PC-3 (cell line): ENCODE measurements at regions not wholly inside any gene's neighbourhood (a gene's known extent, or its start where the extent isn't known, plus 50 kb on each side); places are given as distances from the start of the nearest gene placed in this dataset.

ENCODE experiments used
- ATAC-seq: fragments of 200-7000 bp; cut with Tn5 transposase; 2 replicates; pipeline ENCODE4 v1.9.1; 2020; ENCODE audit warnings: mild to moderate bottlenecking, moderate library complexity
- BruUV-seq: library from RNA; stranded (reverse); fragments of 400-500 nt; replicated peaks from 2 replicates; lab custom pipeline; 2021; lab: Mats Ljungman, UMichigan
- CTCF ChIA-PET: fragments of 300-600 bp; sonication (Branson Sonifier 250); formaldehyde crosslinking; loops from one replicate; lab custom pipeline; 2022; ENCODE audit warnings: antibody characterized with exemption; lab: Charles Lee
- POLR2A ChIA-PET: fragments of 300-600 bp; sonication (Branson Sonifier 250); formaldehyde crosslinking; loops from one replicate; lab custom pipeline; 2022; ENCODE audit warnings: antibody characterized with exemption; ENCODE audit not compliant: unreplicated experiment; lab: Charles Lee
- DNase-seq: peaks from one replicate; pipeline ENCODE4 v3.0.0-alpha.2; 2015
- H2AFZ ChIP-seq: fragments of 300-600 bp; sonication (generic); 2 replicates; pipeline ENCODE4 v1.6.0; 2016; ENCODE audit warnings: antibody characterized with exemption, low read length
- H3F3A ChIP-seq: fragments of 300-600 bp; sonication (generic); one replicate; pipeline ENCODE4 v1.6.0; 2017; ENCODE audit warnings: antibody characterized with exemption, low read length, control low read depth, mild to moderate bottlenecking; ENCODE audit not compliant: unreplicated experiment
- H3K27ac ChIP-seq: fragments of 300-600 bp; sonication (generic); 2 replicates; pipeline ENCODE4 v1.5.1; 2016; ENCODE audit warnings: mild to moderate bottlenecking, low read length
- H3K27me3 ChIP-seq: fragments of 300-600 bp; sonication (generic); 2 replicates; pipeline ENCODE4 v1.6.1; 2016; ENCODE audit warnings: low read length, mixed read lengths
- H3K36me3 ChIP-seq: fragments of 300-600 bp; sonication (generic); 2 replicates; pipeline ENCODE4 v1.6.1; 2016; ENCODE audit warnings: low read depth, mixed run types, low read length, mixed read lengths
- H3K4me1 ChIP-seq: fragments of 300-600 bp; sonication (generic); 2 replicates; pipeline ENCODE4 v1.5.1; 2016; ENCODE audit warnings: low read length; ENCODE audit not compliant: insufficient read depth
- H3K4me2 ChIP-seq: fragments of 300-600 bp; sonication (generic); 2 replicates; pipeline ENCODE4 v1.6.0; 2016; ENCODE audit warnings: low read length
- H3K4me3 ChIP-seq: fragments of 300-600 bp; sonication (generic); 2 replicates; pipeline ENCODE4 v1.5.1; 2016; ENCODE audit warnings: mild to moderate bottlenecking, low read length, mixed read lengths
- H3K79me2 ChIP-seq: fragments of 300-600 bp; sonication (generic); 2 replicates; pipeline ENCODE4 v1.6.1; 2017; ENCODE audit warnings: low read length, mixed read lengths
- H3K9ac ChIP-seq: fragments of 300-600 bp; sonication (generic); 2 replicates; pipeline ENCODE4 v1.6.0; 2016; ENCODE audit warnings: mild to moderate bottlenecking, low read length
- H3K9me2 ChIP-seq: fragments of 300-600 bp; sonication (generic); replicated peaks from 2 replicates; pipeline ENCODE4 v1.6.1; 2016; ENCODE audit warnings: mixed run types, low read length, mixed read lengths
- H3K9me3 ChIP-seq: fragments of 300-600 bp; sonication (generic); 2 replicates; pipeline ENCODE4 v1.6.1; 2016; ENCODE audit warnings: low read length, mixed read lengths
- H4K20me1 ChIP-seq: fragments of 300-600 bp; sonication (generic); 2 replicates; pipeline ENCODE4 v1.6.1; 2016; ENCODE audit warnings: low read length, mixed read lengths
- EZH2 ChIP-seq: fragments of 300-600 bp; sonication (generic); IDR thresholded peaks from one replicate; pipeline ENCODE4 v1.6.1; 2017; ENCODE audit warnings: antibody characterized with exemption, mild to moderate bottlenecking, low read length; ENCODE audit not compliant: unreplicated experiment
- EZH2phosphoT487 ChIP-seq: fragments of 300-600 bp; sonication (generic); IDR thresholded peaks from 2 replicates; pipeline ENCODE4 v1.6.1; 2018; ENCODE audit warnings: mild to moderate bottlenecking, antibody characterized with exemption, low read length, borderline replicate concordance
- intact Hi-C: fragments of 100-400 bp; cut with micrococcal nuclease; formaldehyde crosslinking; loops from 2 replicates; pipeline ENCODE4 v1.9.0; 2023
- TF ChIP-seq, protein P1 (sequence below): fragments of 300-600 bp; sonication (generic); conservative IDR thresholded peaks from 2 replicates; pipeline ENCODE4 v1.5.1; 2017; ENCODE audit warnings: antibody characterized with exemption, low read depth, mild to moderate bottlenecking, low read length

DNA sequence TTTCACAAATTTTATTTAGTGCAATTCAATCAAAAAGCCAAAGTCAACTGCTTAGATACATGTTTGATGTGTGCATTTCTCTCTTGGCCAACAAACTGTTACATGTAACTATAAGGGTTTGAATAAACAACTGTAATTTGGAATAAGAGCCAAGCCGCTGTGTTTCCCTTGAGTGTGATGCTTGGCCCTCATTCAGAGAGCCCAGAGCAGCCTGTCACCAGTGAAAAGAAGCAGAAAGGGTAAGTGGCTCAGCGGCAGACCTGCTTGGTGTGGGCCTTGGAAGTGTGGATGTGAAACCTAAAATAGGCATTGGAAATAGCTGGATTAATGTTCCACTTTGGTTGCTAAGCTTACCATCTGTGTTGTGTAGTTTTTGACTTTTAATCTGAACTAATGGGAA is 924.6 kb downstream of the OLFM4 start:
- no peaks in the 10 kb centered on the region for H3K9me2 ChIP-seq
- no peaks in the 10 kb centered on the region for H3F3A ChIP-seq
- H4K20me1 ChIP-seq = no peaks in the 10 kb centered on the region
- H3K27ac ChIP-seq = no peak overlapping the region
- no peak overlapping the region for H2AFZ ChIP-seq
- intact Hi-C loops = no loop called here
- no peak for ATAC-seq
- no peaks in the 10 kb centered on the region for H3K79me2 ChIP-seq
- BruUV-seq = no TSS peak
- no peak overlapping the region for H3K4me3 ChIP-seq
- no peak overlapping the region for H3K4me2 ChIP-seq
- DNase-seq = no peak
- no peak for TF ChIP-seq EZH2
- TF ChIP-seq, protein P1, sequence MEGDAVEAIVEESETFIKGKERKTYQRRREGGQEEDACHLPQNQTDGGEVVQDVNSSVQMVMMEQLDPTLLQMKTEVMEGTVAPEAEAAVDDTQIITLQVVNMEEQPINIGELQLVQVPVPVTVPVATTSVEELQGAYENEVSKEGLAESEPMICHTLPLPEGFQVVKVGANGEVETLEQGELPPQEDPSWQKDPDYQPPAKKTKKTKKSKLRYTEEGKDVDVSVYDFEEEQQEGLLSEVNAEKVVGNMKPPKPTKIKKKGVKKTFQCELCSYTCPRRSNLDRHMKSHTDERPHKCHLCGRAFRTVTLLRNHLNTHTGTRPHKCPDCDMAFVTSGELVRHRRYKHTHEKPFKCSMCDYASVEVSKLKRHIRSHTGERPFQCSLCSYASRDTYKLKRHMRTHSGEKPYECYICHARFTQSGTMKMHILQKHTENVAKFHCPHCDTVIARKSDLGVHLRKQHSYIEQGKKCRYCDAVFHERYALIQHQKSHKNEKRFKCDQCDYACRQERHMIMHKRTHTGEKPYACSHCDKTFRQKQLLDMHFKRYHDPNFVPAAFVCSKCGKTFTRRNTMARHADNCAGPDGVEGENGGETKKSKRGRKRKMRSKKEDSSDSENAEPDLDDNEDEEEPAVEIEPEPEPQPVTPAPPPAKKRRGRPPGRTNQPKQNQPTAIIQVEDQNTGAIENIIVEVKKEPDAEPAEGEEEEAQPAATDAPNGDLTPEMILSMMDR = no peak
- no peak for TF ChIP-seq EZH2phosphoT487
- POLR2A ChIA-PET = no interaction called here
- CTCF ChIA-PET = no interaction called here
- no peaks in the 10 kb centered on the region for H3K9me3 ChIP-seq
- no peaks in the 10 kb centered on the region for H3K36me3 ChIP-seq
- H3K9ac ChIP-seq = no peak overlapping the region
- no peaks in the 10 kb centered on the region for H3K27me3 ChIP-seq
- no peaks in the 10 kb centered on the region for H3K4me1 ChIP-seq
